ENCODE measurements at regions not wholly inside any gene's neighbourhood (a gene's known extent, or its start where the extent isn't known, plus 50 kb on each side); places are given as distances from the start of the nearest gene placed in this dataset.

GRCh38 chr6:20265842-20266241 is 53.6 kb upstream of the MBOAT1 start:
- TF ChIP-seq CTCF (IDR thresholded peaks at IDR 0.05): no peak
- no peak for TF ChIP-seq EZH2 (IDR thresholded peaks at IDR 0.05; ENCODE audit: borderline replicate concordance, insufficient read depth, low read depth, low read length, poor library complexity, severe bottlenecking)

All from B cell (primary cell).